OCI-LY1 (cell line): ENCODE measurements at regions not wholly inside any gene's neighbourhood (a gene's known extent, or its start where the extent isn't known, plus 50 kb on each side); places are given as distances from the start of the nearest gene placed in this dataset.

Experiments
- H2AFZ ChIP-seq: fragments of 200-600 bp; sonication (generic), shearing (Covaris generic); 2 replicates; pipeline ENCODE4 v1.6.0; 2014; ENCODE audit warnings: antibody characterized with exemption, mild to moderate bottlenecking, low read length
- H3F3A ChIP-seq: fragments of 200-600 bp; sonication (generic), shearing (Covaris generic); 2 replicates; pipeline ENCODE4 v1.6.0; 2014; ENCODE audit warnings: mild to moderate bottlenecking, antibody characterized with exemption, low read length, moderate library complexity; ENCODE audit not compliant: insufficient read depth
- H3K27ac ChIP-seq: fragments of 200-600 bp; sonication (generic); 2 replicates; pipeline ENCODE4 v1.5.1; 2014; ENCODE audit warnings: low read length, mixed run types, mild to moderate bottlenecking, low read depth; ENCODE audit not compliant: poor library complexity, severe bottlenecking
- H3K27me3 ChIP-seq: fragments of 200-600 bp; sonication (generic); 2 replicates; pipeline ENCODE4 v1.6.0; 2014; ENCODE audit warnings: antibody characterized with exemption, mild to moderate bottlenecking, low read length, moderate library complexity; ENCODE audit not compliant: insufficient read depth
- H3K36me3 ChIP-seq: fragments of 200-600 bp; sonication (generic); 2 replicates; pipeline ENCODE4 v1.6.1; 2014; ENCODE audit warnings: mild to moderate bottlenecking, antibody characterized with exemption, low read length, moderate library complexity, mixed read lengths; ENCODE audit not compliant: insufficient read depth
- H3K4me1 ChIP-seq: fragments of 200-600 bp; sonication (generic); 2 replicates; pipeline ENCODE4 v1.5.1; 2014; ENCODE audit warnings: mild to moderate bottlenecking, low read length, moderate library complexity; ENCODE audit not compliant: insufficient read depth, severe bottlenecking
- H3K4me2 ChIP-seq: fragments of 200-600 bp; sonication (generic), shearing (Covaris generic); 2 replicates; pipeline ENCODE4 v1.6.1; 2014; ENCODE audit warnings: low read length
- H3K4me3 ChIP-seq: fragments of 200-600 bp; sonication (generic); 2 replicates; pipeline ENCODE4 v1.5.1; 2014; ENCODE audit warnings: low read length, low read depth, mild to moderate bottlenecking, mixed read lengths; ENCODE audit not compliant: poor library complexity, severe bottlenecking
- H3K79me2 ChIP-seq: fragments of 200-600 bp; shearing (Covaris generic); 2 replicates; pipeline ENCODE4 v1.6.1; 2016; ENCODE audit warnings: mixed run types, low read length, mixed read lengths; ENCODE audit not compliant: insufficient read depth
- H3K9ac ChIP-seq: fragments of 200-600 bp; sonication (generic), shearing (Covaris generic); 2 replicates; pipeline ENCODE4 v1.6.1; 2014; ENCODE audit warnings: mild to moderate bottlenecking, low read length, mixed read lengths
- H3K9me2 ChIP-seq: fragments of 200-600 bp; sonication (generic), shearing (Covaris generic); 2 replicates; pipeline ENCODE4 v1.6.1; 2014; ENCODE audit warnings: low read depth, mild to moderate bottlenecking, low read length, mixed read lengths
- H3K9me3 ChIP-seq: fragments of 200-600 bp; shearing (Covaris generic); 2 replicates; pipeline ENCODE4 v1.6.1; 2014; ENCODE audit warnings: low read length, mixed read lengths
- H4K20me1 ChIP-seq: fragments of 200-600 bp; sonication (generic), shearing (Covaris generic); 2 replicates; pipeline ENCODE4 v1.6.0; 2016; ENCODE audit warnings: mild to moderate bottlenecking, low read length; ENCODE audit not compliant: insufficient read depth
- EZH2 ChIP-seq: fragments of 200-600 bp; sonication (generic), shearing (Covaris generic); IDR thresholded peaks from 2 replicates; pipeline ENCODE4 v1.8.0; 2017; ENCODE audit warnings: borderline replicate concordance, mixed run types, mild to moderate bottlenecking, antibody characterized with exemption, low read length, moderate library complexity, mixed read lengths
- TF ChIP-seq, protein P1 (sequence below): fragments of 200-600 bp; sonication (generic), shearing (Covaris generic); IDR thresholded peaks from 2 replicates; pipeline ENCODE4 v1.5.1; 2017; ENCODE audit warnings: mild to moderate bottlenecking, antibody characterized with exemption, low read length, moderate library complexity, mixed read lengths

GRCh38 chr18:77539860-77540259 lies 290.2 kb downstream of the GALR1 start:
- H3K27ac ChIP-seq, result no peak overlapping the region
- no peaks in the 10 kb centered on the region for H3F3A ChIP-seq
- H3K4me2 ChIP-seq, result no peak overlapping the region

DNA sequence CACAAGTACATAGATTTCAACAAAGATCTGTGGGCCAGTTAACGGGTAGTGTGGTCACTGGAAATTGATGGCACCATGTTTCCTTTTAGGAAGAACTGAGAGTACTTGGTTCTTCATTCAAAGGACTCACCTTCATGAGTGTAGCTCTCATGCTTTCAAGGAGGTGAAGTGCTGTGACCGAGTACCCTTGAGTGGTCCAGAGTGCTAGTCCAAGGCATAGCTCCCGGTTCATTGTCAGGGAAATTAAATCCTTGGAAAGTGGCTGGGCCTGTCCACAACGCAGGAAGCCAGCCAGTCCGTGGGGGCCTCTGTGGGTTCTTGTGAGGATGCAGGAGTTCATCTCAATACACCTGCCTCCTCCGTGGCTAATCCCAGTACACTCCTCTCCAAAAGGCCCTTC lies 295.1 kb downstream of the GALR1 start:
- no peaks in the 10 kb centered on the region for H3K27me3 ChIP-seq
- H3K4me3 ChIP-seq, result no peak overlapping the region
- H3K79me2 ChIP-seq, result no peaks in the 10 kb centered on the region
- H3K9me2 ChIP-seq, result no peaks in the 10 kb centered on the region
- no peak overlapping the region for H3K9ac ChIP-seq
- H3K36me3 ChIP-seq, result no peaks in the 10 kb centered on the region
- no peaks in the 10 kb centered on the region for H3F3A ChIP-seq
- no peak overlapping the region for H2AFZ ChIP-seq
- no peak overlapping the region for H3K4me2 ChIP-seq
- no peak overlapping the region for H3K27ac ChIP-seq
- no peaks in the 10 kb centered on the region for H3K9me3 ChIP-seq
- TF ChIP-seq, protein P1, sequence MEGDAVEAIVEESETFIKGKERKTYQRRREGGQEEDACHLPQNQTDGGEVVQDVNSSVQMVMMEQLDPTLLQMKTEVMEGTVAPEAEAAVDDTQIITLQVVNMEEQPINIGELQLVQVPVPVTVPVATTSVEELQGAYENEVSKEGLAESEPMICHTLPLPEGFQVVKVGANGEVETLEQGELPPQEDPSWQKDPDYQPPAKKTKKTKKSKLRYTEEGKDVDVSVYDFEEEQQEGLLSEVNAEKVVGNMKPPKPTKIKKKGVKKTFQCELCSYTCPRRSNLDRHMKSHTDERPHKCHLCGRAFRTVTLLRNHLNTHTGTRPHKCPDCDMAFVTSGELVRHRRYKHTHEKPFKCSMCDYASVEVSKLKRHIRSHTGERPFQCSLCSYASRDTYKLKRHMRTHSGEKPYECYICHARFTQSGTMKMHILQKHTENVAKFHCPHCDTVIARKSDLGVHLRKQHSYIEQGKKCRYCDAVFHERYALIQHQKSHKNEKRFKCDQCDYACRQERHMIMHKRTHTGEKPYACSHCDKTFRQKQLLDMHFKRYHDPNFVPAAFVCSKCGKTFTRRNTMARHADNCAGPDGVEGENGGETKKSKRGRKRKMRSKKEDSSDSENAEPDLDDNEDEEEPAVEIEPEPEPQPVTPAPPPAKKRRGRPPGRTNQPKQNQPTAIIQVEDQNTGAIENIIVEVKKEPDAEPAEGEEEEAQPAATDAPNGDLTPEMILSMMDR, result no peak
- TF ChIP-seq EZH2, result no peak
- H3K4me1 ChIP-seq, result no peaks in the 10 kb centered on the region
- no peaks in the 10 kb centered on the region for H4K20me1 ChIP-seq

More at GRCh38 chr18:77539860-77540259, 290.2 kb downstream of the GALR1 start:
- Histone ChIP-seq H3K36me3 (no peaks in the 10 kb centered on the region), H3K9me2 (no peaks in the 10 kb centered on the region), H3K9ac (no peak overlapping the region), H3K79me2 (no peaks in the 10 kb centered on the region), H3K9me3 (no peaks in the 10 kb centered on the region), H4K20me1 (no peaks in the 10 kb centered on the region), H3K27me3 (no peaks in the 10 kb centered on the region), H3K4me3 (no peak overlapping the region), H2AFZ (no peak overlapping the region), H3K4me1 (no peaks in the 10 kb centered on the region)
- TF ChIP-seq, protein P1, result no peak
- TF ChIP-seq EZH2, result no peak

- no peaks in the 10 kb centered on the region for H3K27me3 ChIP-seq
- no peak overlapping the region for H3K9ac ChIP-seq
- H3K79me2 ChIP-seq, result no peaks in the 10 kb centered on the region
- no peak overlapping the region for H3K4me2 ChIP-seq
- no peaks in the 10 kb centered on the region for H3K36me3 ChIP-seq
- H3F3A ChIP-seq, result no peaks in the 10 kb centered on the region
- TF ChIP-seq EZH2, result no peak
- TF ChIP-seq, protein P1, result no peak
- H4K20me1 ChIP-seq, result no peaks in the 10 kb centered on the region
- H3K9me2 ChIP-seq, result no peaks in the 10 kb centered on the region
- H3K9me3 ChIP-seq, result no peaks in the 10 kb centered on the region
- H3K4me1 ChIP-seq, result no peaks in the 10 kb centered on the region
- no peak overlapping the region for H2AFZ ChIP-seq
- no peak overlapping the region for H3K27ac ChIP-seq
- H3K4me3 ChIP-seq, result no peak overlapping the region
Observed at GRCh38 chr18:77547757-77548156, 298.1 kb downstream of the GALR1 start.
